HCT116 (cell line): ENCODE measurements at regions not wholly inside any gene's neighbourhood (a gene's known extent, or its start where the extent isn't known, plus 50 kb on each side); places are given as distances from the start of the nearest gene placed in this dataset.

ENCODE experiments used
- ATAC-seq: fragments of 200-7000 bp; cut with Tn5 transposase; 2 replicates; pipeline ENCODE4 v1.9.1; 2020; ENCODE audit warnings: mild to moderate bottlenecking, moderate library complexity
- BruUV-seq: library from RNA; stranded (reverse); fragments of 400-500 nt; replicated peaks from 2 replicates; lab custom pipeline; 2021; lab: Mats Ljungman, UMichigan
- CTCF ChIA-PET: fragments of 300-600 bp; sonication (Branson Sonifier 250); formaldehyde crosslinking; loops from one replicate; lab custom pipeline; 2021; ENCODE audit warnings: antibody characterized with exemption; lab: Charles Lee
- POLR2A ChIA-PET: fragments of 300-600, 350-600 bp; sonication (Branson Sonifier 250); formaldehyde crosslinking; loops from one replicate; lab custom pipeline; 2021; ENCODE audit warnings: antibody characterized with exemption; lab: Charles Lee
- RAD21 ChIA-PET, 2 experiments: fragments of 300-600 bp; sonication (Branson Sonifier 250); formaldehyde crosslinking; loops; one replicate each; lab custom pipeline; 2023; ENCODE audit warnings: low total read pairs in 2 of 2; ENCODE audit not compliant: uncharacterized antibody in 2 of 2, unreplicated experiment in 2 of 2, low non-redundant PET in 1 of 2; lab: Charles Lee
- DNase-seq: peaks from one replicate; pipeline ENCODE4 v3.0.0-alpha.2; 2010; ENCODE audit warnings: low read depth, low spot score
- H2AFZ ChIP-seq: fragments of 200-600 bp; shearing (Covaris generic), sonication (generic); 2 replicates; pipeline ENCODE4 v1.6.1; 2017; ENCODE audit warnings: low read depth, mixed run types, mixed read lengths, antibody characterized with exemption, low read length; ENCODE audit not compliant: poor library complexity, severe bottlenecking
- H3K27ac ChIP-seq: 2 replicates; pipeline ENCODE4 v1.5.1; 2012; ENCODE audit warnings: low read depth, low read length
- H3K27me3 ChIP-seq: fragments of 200-600 bp; sonication (generic); 2 replicates; pipeline ENCODE4 v1.6.1; 2016; ENCODE audit warnings: mixed run types, low read length, mixed read lengths; ENCODE audit not compliant: insufficient read depth
- H3K36me3 ChIP-seq, 2 experiments: fragments of 200-500 bp in 1 of 2; fragments of 200-600 bp in 1 of 2; sonication (Bioruptor generic) in 1 of 2; sonication (generic) in 1 of 2; 2 replicates each; pipeline versions ENCODE4 v1.5.1 to v1.6.1; 2014 to 2016; ENCODE audit warnings: low read length in 2 of 2, inconsistent platforms in 1 of 2, mixed read lengths in 1 of 2, mixed run types in 1 of 2; ENCODE audit not compliant: insufficient read depth in 2 of 2, control insufficient read depth in 1 of 2
- H3K4me1 ChIP-seq, 2 experiments: fragments of 200-600 bp in 1 of 2; sonication (generic) in 1 of 2; 2 replicates each; pipeline versions ENCODE4 v1.5.1 to v1.6.1; 2012 to 2017; ENCODE audit warnings: low read length in 2 of 2, inconsistent platforms in 1 of 2, mild to moderate bottlenecking in 1 of 2, mixed read lengths in 1 of 2, mixed run types in 1 of 2, moderate library complexity in 1 of 2; ENCODE audit not compliant: insufficient read depth in 2 of 2, control insufficient read depth in 1 of 2
- H3K4me2 ChIP-seq: fragments of 200-600 bp; sonication (generic); 2 replicates; pipeline ENCODE4 v1.6.1; 2017; ENCODE audit warnings: mixed run types, low read length, mixed read lengths
- H3K4me3 ChIP-seq, 2 experiments: fragments of 200-600 bp in 1 of 2; sonication (generic) in 1 of 2; replicated peaks in 1 of 2; 2 replicates each; pipeline ENCODE4 v1.5.1; 2011 to 2016; ENCODE audit warnings: low read length in 2 of 2, control low read depth in 1 of 2, low read depth in 1 of 2, mild to moderate bottlenecking in 1 of 2, mixed read lengths in 1 of 2, mixed run types in 1 of 2
- H3K79me2 ChIP-seq: fragments of 200-600 bp; sonication (generic); 2 replicates; pipeline ENCODE4 v1.6.1; 2017; ENCODE audit warnings: mild to moderate bottlenecking, mixed run types, low read length, moderate library complexity, mixed read lengths; ENCODE audit not compliant: insufficient read depth
- H3K9ac ChIP-seq: fragments of 200-600 bp; sonication (generic); 2 replicates; pipeline ENCODE4 v1.6.1; 2016; ENCODE audit warnings: low read length, mixed read lengths
- H3K9me2 ChIP-seq: fragments of 200-600 bp; sonication (generic), shearing (Covaris generic); 2 replicates; pipeline ENCODE4 v1.6.1; 2017; ENCODE audit warnings: mixed run types, mild to moderate bottlenecking, moderate library complexity; ENCODE audit not compliant: insufficient read depth
- H3K9me3 ChIP-seq, 2 experiments: fragments of 200-500 bp in 1 of 2; fragments of 200-600 bp in 1 of 2; sonication (Bioruptor generic) in 1 of 2; sonication (generic) in 1 of 2; 2 replicates each; pipeline ENCODE4 v1.6.1; 2014 to 2017; ENCODE audit warnings: low read length in 2 of 2, mixed read lengths in 2 of 2, inconsistent platforms in 1 of 2, low read depth in 1 of 2, mild to moderate bottlenecking in 1 of 2, mixed run types in 1 of 2, moderate library complexity in 1 of 2; ENCODE audit not compliant: control insufficient read depth in 1 of 2, insufficient read depth in 1 of 2
- H4K20me1 ChIP-seq: fragments of 200-600 bp; sonication (generic), shearing (Covaris generic); 2 replicates; pipeline ENCODE4 v1.6.1; 2017; ENCODE audit warnings: mixed run types, mild to moderate bottlenecking, moderate library complexity; ENCODE audit not compliant: insufficient read depth
- CBX3 ChIP-seq: IDR thresholded peaks from 2 replicates; pipeline ENCODE4 v1.6.1; 2012; ENCODE audit warnings: low read depth
- CEBPB ChIP-seq: IDR thresholded peaks from 2 replicates; pipeline ENCODE4 v1.6.1; 2012; ENCODE audit warnings: low read depth
- ELF1 ChIP-seq: IDR thresholded peaks from 2 replicates; pipeline ENCODE4 v1.6.1; 2012; ENCODE audit warnings: low read depth, borderline replicate concordance
- EZH2 ChIP-seq: fragments of 200-600 bp; sonication (generic); IDR thresholded peaks from 2 replicates; pipeline ENCODE4 v1.6.1; 2017; ENCODE audit warnings: antibody characterized with exemption, mixed run types
- EZH2phosphoT487 ChIP-seq: fragments of 200-600 bp; IDR thresholded peaks from 2 replicates; pipeline ENCODE4 v1.6.1; 2018; ENCODE audit warnings: antibody characterized with exemption, borderline replicate concordance
- JUND ChIP-seq: IDR thresholded peaks from 2 replicates; pipeline ENCODE4 v1.6.1; 2012
- POLR2AphosphoS5 ChIP-seq: IDR thresholded peaks from 2 replicates; pipeline ENCODE4 v1.6.1; 2011; ENCODE audit warnings: mild to moderate bottlenecking, low read depth, low read length, moderate library complexity
- SP1 ChIP-seq: IDR thresholded peaks from 2 replicates; pipeline ENCODE4 v1.6.1; 2012; ENCODE audit warnings: low read depth
- SRF ChIP-seq: IDR thresholded peaks from 2 replicates; pipeline ENCODE4 v1.6.1; 2012; ENCODE audit warnings: low read depth
- YY1 ChIP-seq: IDR thresholded peaks from 2 replicates; pipeline ENCODE4 v1.6.1; 2011; ENCODE audit warnings: low read length, low read depth, moderate library complexity, mild to moderate bottlenecking; ENCODE audit not compliant: insufficient replicate concordance; ENCODE audit errors: extremely low read depth
- ZNF274 ChIP-seq: fragments of 200-500 bp; sonication (Bioruptor generic); IDR thresholded peaks from 2 replicates; pipeline ENCODE4 v1.6.1; 2014; ENCODE audit warnings: mild to moderate bottlenecking, low read depth, low read length, inconsistent platforms
- intact Hi-C: fragments of 100-400 bp; cut with micrococcal nuclease; formaldehyde crosslinking; loops from 2 replicates; pipeline ENCODE4 v1.10.0; 2022
- TF ChIP-seq, protein P1 (sequence below), 3 experiments: fragments of 200-600 bp in 1 of 3; sonication (generic) in 1 of 3; IDR thresholded peaks in 2 of 3; conservative IDR thresholded peaks in 1 of 3; 2 replicates each; pipeline ENCODE4 v1.5.1; 2012 to 2017; ENCODE audit warnings: low read depth in 2 of 3, low read length in 2 of 3, antibody characterized with exemption in 1 of 3, borderline replicate concordance in 1 of 3, control low read depth in 1 of 3, mild to moderate bottlenecking in 1 of 3, mixed read lengths in 1 of 3, mixed run types in 1 of 3, moderate library complexity in 1 of 3; ENCODE audit not compliant: insufficient read depth in 1 of 3
- TF ChIP-seq, protein P2 (sequence below): IDR thresholded peaks from 2 replicates; pipeline ENCODE4 v1.6.1; 2012
- TF ChIP-seq, protein P3 (sequence below): IDR thresholded peaks from 2 replicates; pipeline ENCODE4 v1.6.1; 2012

DNA sequence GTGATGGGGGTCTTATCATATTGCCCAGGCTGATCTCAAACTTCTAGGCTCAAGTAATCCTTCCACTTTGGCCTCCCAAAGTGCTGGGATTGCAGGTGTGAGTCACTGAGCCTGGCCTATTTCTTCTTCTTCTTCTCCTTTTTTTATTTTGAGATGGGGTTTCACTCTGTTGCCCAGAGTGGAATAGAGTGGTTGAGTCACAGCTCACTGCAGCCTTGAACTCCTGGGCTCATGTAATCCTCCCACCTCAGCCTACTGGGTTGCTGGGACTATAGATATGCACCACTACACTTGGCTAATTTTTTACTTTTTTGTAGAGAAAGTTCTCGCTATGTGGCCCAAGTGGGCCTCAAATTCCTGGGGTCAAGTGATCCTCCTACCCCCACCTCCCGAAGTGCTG is 124.3 kb downstream of the SKIDA1 start:
- Histone ChIP-seq H2AFZ (no peak overlapping the region), H3K4me2 (no peak overlapping the region), H3K4me1 (peaks cover 11 to 19% of the 10 kb centered on the region in 2 experiments), H3K36me3 (no peaks in the 10 kb centered on the region), H3K4me3 (no peak overlapping the region), H3K9me3 (no peaks in the 10 kb centered on the region), H3K79me2 (no peaks in the 10 kb centered on the region), H3K27ac (no peak overlapping the region), H3K9ac (no peak overlapping the region), H3K27me3 (no peaks in the 10 kb centered on the region), H4K20me1 (no peaks in the 10 kb centered on the region), H3K9me2 (no peaks in the 10 kb centered on the region)
- ChIA-PET RAD21 (no interaction called here), POLR2A (no interaction called here), CTCF (no interaction called here)
- intact Hi-C loops, result no loop called here
- no peak for ATAC-seq
- TF ChIP-seq CEBPB (no peak), YY1 (no peak), ZNF274 (no peak), EZH2 (no peak), ELF1 (no peak), POLR2AphosphoS5 (no peak), CBX3 (no peak), EZH2phosphoT487 (no peak), JUND (no peak), SRF (no peak), SP1 (no peak)
- TF ChIP-seq, protein P1, sequence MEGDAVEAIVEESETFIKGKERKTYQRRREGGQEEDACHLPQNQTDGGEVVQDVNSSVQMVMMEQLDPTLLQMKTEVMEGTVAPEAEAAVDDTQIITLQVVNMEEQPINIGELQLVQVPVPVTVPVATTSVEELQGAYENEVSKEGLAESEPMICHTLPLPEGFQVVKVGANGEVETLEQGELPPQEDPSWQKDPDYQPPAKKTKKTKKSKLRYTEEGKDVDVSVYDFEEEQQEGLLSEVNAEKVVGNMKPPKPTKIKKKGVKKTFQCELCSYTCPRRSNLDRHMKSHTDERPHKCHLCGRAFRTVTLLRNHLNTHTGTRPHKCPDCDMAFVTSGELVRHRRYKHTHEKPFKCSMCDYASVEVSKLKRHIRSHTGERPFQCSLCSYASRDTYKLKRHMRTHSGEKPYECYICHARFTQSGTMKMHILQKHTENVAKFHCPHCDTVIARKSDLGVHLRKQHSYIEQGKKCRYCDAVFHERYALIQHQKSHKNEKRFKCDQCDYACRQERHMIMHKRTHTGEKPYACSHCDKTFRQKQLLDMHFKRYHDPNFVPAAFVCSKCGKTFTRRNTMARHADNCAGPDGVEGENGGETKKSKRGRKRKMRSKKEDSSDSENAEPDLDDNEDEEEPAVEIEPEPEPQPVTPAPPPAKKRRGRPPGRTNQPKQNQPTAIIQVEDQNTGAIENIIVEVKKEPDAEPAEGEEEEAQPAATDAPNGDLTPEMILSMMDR (IDR thresholded peaks at IDR 0.05 in 2 of 3, conservative IDR thresholded peaks at IDR 0.05 in 1 of 3; ENCODE audit: borderline replicate concordance in 1 of 3, insufficient read depth in 1 of 3, low read depth in 2 of 3, low read length in 2 of 3), result no peak
- TF ChIP-seq, protein P2, sequence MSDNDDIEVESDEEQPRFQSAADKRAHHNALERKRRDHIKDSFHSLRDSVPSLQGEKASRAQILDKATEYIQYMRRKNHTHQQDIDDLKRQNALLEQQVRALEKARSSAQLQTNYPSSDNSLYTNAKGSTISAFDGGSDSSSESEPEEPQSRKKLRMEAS, result no peak
- TF ChIP-seq, protein P3, sequence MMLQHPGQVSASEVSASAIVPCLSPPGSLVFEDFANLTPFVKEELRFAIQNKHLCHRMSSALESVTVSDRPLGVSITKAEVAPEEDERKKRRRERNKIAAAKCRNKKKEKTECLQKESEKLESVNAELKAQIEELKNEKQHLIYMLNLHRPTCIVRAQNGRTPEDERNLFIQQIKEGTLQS, result no peak
- no peak for DNase-seq
- BruUV-seq, result no TSS peak
